B cell (primary cell): ENCODE measurements at regions not wholly inside any gene's neighbourhood (a gene's known extent, or its start where the extent isn't known, plus 50 kb on each side); places are given as distances from the start of the nearest gene placed in this dataset.
A peak's percentile ranks its signal among the peaks of the same experiment; 100 is the strongest.

Experiments used
- ATAC-seq: fragments of 200-7000 bp; cut with Tn5 transposase; one replicate; pipeline ENCODE4 v1.10.0; 2021; ENCODE audit warnings: low read depth, mild to moderate bottlenecking, moderate number of reproducible peaks, moderate library complexity
- CTCF ChIA-PET: fragments of 350-600 bp; sonication (Branson Sonifier 250); formaldehyde crosslinking; loops from one replicate; lab custom pipeline; 2021; ENCODE audit warnings: antibody characterized with exemption, inconsistent platforms; lab: Charles Lee
- POLR2A ChIA-PET: fragments of 350-600 bp; sonication (Branson Sonifier 250); formaldehyde crosslinking; loops from one replicate; lab custom pipeline; 2021; ENCODE audit warnings: antibody characterized with exemption; lab: Charles Lee
- DNase-seq: peaks from one replicate; pipeline ENCODE4 v3.0.0; 2013
- H2AFZ ChIP-seq: 2 replicates; pipeline ENCODE4 v1.6.1; 2012; ENCODE audit warnings: mild to moderate bottlenecking, low read depth, low read length; ENCODE audit not compliant: insufficient read depth, poor library complexity, severe bottlenecking
- H3K27ac ChIP-seq, 2 donors: 1 replicate in 1 of 2; 2 replicates in 1 of 2; pipeline ENCODE4 v1.5.1; 2012 to 2013; ENCODE audit warnings: low read length in 2 of 2, mild to moderate bottlenecking in 2 of 2, moderate library complexity in 1 of 2
- H3K27me3 ChIP-seq, 4 experiments: fragments of 200-600 bp in 1 of 4; sonication (generic) in 1 of 4; replicated peaks in 1 of 4; 1 replicate in 2 of 4; 2 replicates in 2 of 4; pipeline versions ENCODE4 v1.6.1 to v1.7.0; 2013 to 2016; ENCODE audit warnings: low read length in 3 of 4, mild to moderate bottlenecking in 2 of 4, mixed read lengths in 1 of 4, moderate library complexity in 1 of 4; ENCODE audit not compliant: insufficient read depth in 4 of 4, control insufficient read depth in 3 of 4; ENCODE audit errors: control extremely low read depth in 1 of 4
- H3K36me3 ChIP-seq, 2 experiments: replicated peaks in 1 of 2; 1 replicate in 1 of 2; 2 replicates in 1 of 2; pipeline versions ENCODE4 v1.6.1 to v1.7.1; 2013; ENCODE audit warnings: low read length in 1 of 2; ENCODE audit not compliant: insufficient read depth in 2 of 2, control insufficient read depth in 1 of 2; ENCODE audit errors: control extremely low read depth in 1 of 2, extremely low read depth in 1 of 2
- H3K4me1 ChIP-seq, 2 donors: fragments of 200-600 bp in 1 of 2; sonication (generic) in 1 of 2; 1 replicate in 1 of 2; 2 replicates in 1 of 2; pipeline versions ENCODE4 v1.5.1 to v1.6.1; 2013 to 2017; ENCODE audit warnings: low read length in 2 of 2; ENCODE audit not compliant: control insufficient read depth in 2 of 2, insufficient read depth in 2 of 2
- H3K4me2 ChIP-seq: replicated peaks from 2 replicates; pipeline ENCODE3; 2012; ENCODE audit warnings: mild to moderate bottlenecking, low read depth, low read length; ENCODE audit not compliant: poor library complexity, severe bottlenecking
- H3K4me3 ChIP-seq, 5 experiments: fragments of 200-600 bp in 1 of 5; sonication (generic) in 1 of 5; 1 replicate in 3 of 5; 2 replicates in 2 of 5; pipeline versions ENCODE4 v1.5.1 to v1.7.0; 2011 to 2016; ENCODE audit warnings: low read length in 4 of 5, mild to moderate bottlenecking in 4 of 5, low read depth in 2 of 5, control low read depth in 1 of 5, moderate library complexity in 1 of 5; ENCODE audit not compliant: insufficient read depth in 1 of 5; ENCODE audit errors: control extremely low read depth in 1 of 5, extremely low read depth in 1 of 5
- H3K79me2 ChIP-seq: fragments of 200-600 bp; sonication (generic); one replicate; pipeline ENCODE4 v1.6.0; 2016; ENCODE audit warnings: low read length; ENCODE audit not compliant: control insufficient read depth, insufficient read depth
- H3K9ac ChIP-seq: fragments of 200-600 bp; sonication (generic); 2 replicates; pipeline ENCODE4 v1.6.1; 2017; ENCODE audit warnings: mild to moderate bottlenecking, low read length, moderate library complexity
- H3K9me3 ChIP-seq, 3 donors: one replicate each; pipeline versions ENCODE4 v1.6.1 to v1.7.1; 2013; ENCODE audit warnings: low read length in 2 of 3; ENCODE audit not compliant: control insufficient read depth in 2 of 3, insufficient read depth in 1 of 3; ENCODE audit errors: control extremely low read depth in 1 of 3
- H4K20me1 ChIP-seq: 2 replicates; pipeline ENCODE4 v1.6.0; 2012; ENCODE audit warnings: mild to moderate bottlenecking, low read length; ENCODE audit not compliant: insufficient read depth, control insufficient read depth, poor library complexity, severe bottlenecking
- H3K27ac Mint-ChIP-seq: one replicate; pipeline ENCODE4 v1.8.0; 2021; ENCODE audit warnings: mixed read lengths
- H3K27me3 Mint-ChIP-seq: one replicate; pipeline ENCODE4 v1.8.0; 2021; ENCODE audit warnings: mixed read lengths
- H3K4me1 Mint-ChIP-seq: one replicate; pipeline ENCODE4 v1.8.0; 2021; ENCODE audit warnings: mixed read lengths
- H3K4me3 Mint-ChIP-seq: one replicate; pipeline ENCODE4 v1.8.0; 2021; ENCODE audit warnings: mixed read lengths
- H3K9me3 Mint-ChIP-seq: one replicate; pipeline ENCODE4 v1.8.0; 2022; ENCODE audit warnings: mixed read lengths; ENCODE audit not compliant: insufficient read depth
- CTCF ChIP-seq: fragments of 200-600 bp; IDR thresholded peaks from one replicate; pipeline ENCODE4 v1.8.0; 2022; ENCODE audit warnings: antibody characterized with exemption, mild to moderate bottlenecking
- EZH2 ChIP-seq: IDR thresholded peaks from 2 replicates; pipeline ENCODE4 v1.6.1; 2012; ENCODE audit warnings: borderline replicate concordance, low read depth, mild to moderate bottlenecking, moderate library complexity, low read length; ENCODE audit not compliant: insufficient read depth, poor library complexity, severe bottlenecking
- WGBS: methylation state at CpG from one replicate; pipeline ENCODE4 v1.1.5; 2013; ENCODE audit warnings: missing lambda C conversion rate; ENCODE audit not compliant: insufficient coverage; 5-methylcytosine and 5-hydroxymethylcytosine counted together
- intact Hi-C: fragments of 100-400 bp; cut with micrococcal nuclease; formaldehyde crosslinking; loops from one replicate; pipeline ENCODE4 v1.10.0; 2022

- Histone ChIP-seq H3K27me3 (no peaks in the 10 kb centered on the region), H4K20me1 (no peaks in the 10 kb centered on the region), H3K4me2 (no peak overlapping the region), H3K9ac (no peak overlapping the region), H3K4me1 (peaks cover 0 to 9% of the 10 kb centered on the region in 2 donors), H2AFZ (no peak overlapping the region), H3K36me3 (no peaks in the 10 kb centered on the region), H3K4me3 (no peak overlapping the region), H3K9me3 (peaks cover 0 to 1% (median 0%) of the 10 kb centered on the region in 3 donors), H3K79me2 (no peaks in the 10 kb centered on the region), H3K27ac (no peak overlapping the region)
- no peak for TF ChIP-seq CTCF
- no peak for TF ChIP-seq EZH2
- Mint-ChIP-seq H3K27ac (no peak overlapping the region), H3K27me3 (no peaks in the 10 kb centered on the region), H3K9me3 (no peaks in the 10 kb centered on the region), H3K4me1 (peaks cover 15% of the 10 kb centered on the region), H3K4me3 (no peak overlapping the region)
- intact Hi-C loops = no loop called here
- ChIA-PET POLR2A (no interaction called here), CTCF (no interaction called here)
- no CpG with 5 or more reads among the region's 4 CpGs for WGBS
- ATAC-seq (no peak), DNase-seq (no peak)
Observed at GRCh38 chr5:122656160-122656559, 118.7 kb upstream of the SNX2 start.

DNA sequence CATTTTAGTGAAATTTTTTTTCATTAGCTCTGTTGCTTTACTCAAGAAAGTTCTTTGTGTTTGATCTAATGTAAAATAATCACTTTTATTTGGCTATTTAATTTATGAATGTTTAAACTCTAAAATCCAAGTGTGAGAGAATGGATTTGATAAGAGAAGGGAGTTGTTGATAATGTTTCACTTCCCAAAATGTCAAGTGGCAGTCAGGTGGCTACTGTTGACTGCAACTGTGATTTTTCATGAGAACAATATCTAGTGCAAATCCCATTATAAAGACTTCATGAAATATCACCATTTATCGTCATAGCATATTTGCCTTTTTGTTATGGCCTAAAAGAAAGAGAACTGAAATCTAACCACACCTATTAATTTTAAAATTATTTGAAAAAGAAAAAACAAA is 118.3 kb upstream of the SNX2 start:
- Histone ChIP-seq H3K4me1 (peaks cover 0 to 9% of the 10 kb centered on the region in 2 donors), H3K9ac (no peak overlapping the region), H3K4me3 (no peak overlapping the region), H2AFZ (no peak overlapping the region), H4K20me1 (no peaks in the 10 kb centered on the region), H3K9me3 (peaks cover 0 to 2% (median 1%) of the 10 kb centered on the region in 3 donors), H3K79me2 (no peaks in the 10 kb centered on the region), H3K27ac (no peak overlapping the region), H3K4me2 (peak overlapping the region; percentile 6), H3K36me3 (no peaks in the 10 kb centered on the region), H3K27me3 (no peaks in the 10 kb centered on the region)
- H3K4me1 Mint-ChIP-seq = peaks cover 15% of the 10 kb centered on the region
- no CpG with 5 or more reads among the region's 1 CpG for WGBS
- no peak overlapping the region for H3K4me3 Mint-ChIP-seq
- DNase-seq = peak; percentile 22
- ChIA-PET POLR2A (no interaction called here), CTCF (no interaction called here)
- no peaks in the 10 kb centered on the region for H3K27me3 Mint-ChIP-seq
- H3K27ac Mint-ChIP-seq = no peak overlapping the region
- intact Hi-C loops = no loop called here
- no peaks in the 10 kb centered on the region for H3K9me3 Mint-ChIP-seq
- TF ChIP-seq CTCF = no peak
- TF ChIP-seq EZH2 = no peak
- ATAC-seq = no peak
